IMR-90 (cell line): ENCODE measurements at regions not wholly inside any gene's neighbourhood (a gene's known extent, or its start where the extent isn't known, plus 50 kb on each side); places are given as distances from the start of the nearest gene placed in this dataset.

Source experiments
- ATAC-seq: fragments of 200-7000 bp; cut with Tn5 transposase; 2 replicates; pipeline ENCODE4 v1.9.1; 2020; ENCODE audit warnings: low read depth, mild to moderate bottlenecking, moderate library complexity
- BruUV-seq: library from RNA; stranded (reverse); fragments of 400-500 nt; replicated peaks from 2 replicates; lab custom pipeline; 2021; lab: Mats Ljungman, UMichigan
- CTCF ChIA-PET: fragments of 300-600 bp; formaldehyde crosslinking; extraction: SDS; loops from one replicate; lab custom pipeline; 2021; ENCODE audit warnings: antibody characterized with exemption; lab: Yijun Ruan, JAX
- POLR2A ChIA-PET: fragments of 300-600 bp; sonication (Branson Sonifier 250); formaldehyde crosslinking; loops from one replicate; lab custom pipeline; 2022; ENCODE audit warnings: antibody characterized with exemption; ENCODE audit not compliant: unreplicated experiment; lab: Charles Lee
- DNase-seq: peaks from one replicate; pipeline ENCODE4 v3.0.0; 2013
- H2AFZ ChIP-seq: replicated peaks from 2 replicates; pipeline ENCODE3; 2013; ENCODE audit warnings: low read length, mild to moderate bottlenecking; ENCODE audit not compliant: poor library complexity
- H2AK5ac ChIP-seq: 2 replicates; pipeline ENCODE4 v1.6.1; 2013; ENCODE audit warnings: low read depth, low read length, inconsistent platforms
- H2AK9ac ChIP-seq: replicated peaks from 2 replicates; pipeline ENCODE3; 2013; ENCODE audit warnings: mild to moderate bottlenecking, low read depth, low read length, moderate library complexity; ENCODE audit not compliant: poor library complexity
- H2BK120ac ChIP-seq: 2 replicates; pipeline ENCODE4 v1.6.1; 2013; ENCODE audit warnings: low read depth, low read length, inconsistent platforms
- H2BK15ac ChIP-seq: 3 replicates; pipeline ENCODE4 v1.6.1; 2013; ENCODE audit warnings: low read depth, low read length, inconsistent platforms
- H2BK20ac ChIP-seq: 2 replicates; pipeline ENCODE4 v1.6.1; 2013; ENCODE audit warnings: low read depth, mild to moderate bottlenecking, inconsistent platforms, low read length, moderate library complexity
- H2BK5ac ChIP-seq: 2 replicates; pipeline ENCODE4 v1.6.1; 2013; ENCODE audit warnings: mild to moderate bottlenecking, low read depth, low read length, inconsistent platforms; ENCODE audit not compliant: poor library complexity, severe bottlenecking
- H3K14ac ChIP-seq: replicated peaks from 2 replicates; pipeline ENCODE4 v1.6.1; 2013; ENCODE audit warnings: low read depth, low read length, inconsistent platforms
- H3K18ac ChIP-seq: 2 replicates; pipeline ENCODE4 v1.6.1; 2013; ENCODE audit warnings: low read depth, low read length, control low read depth
- H3K23ac ChIP-seq: 2 replicates; pipeline ENCODE4 v1.6.1; 2013; ENCODE audit warnings: low read depth, low read length, inconsistent platforms
- H3K27ac ChIP-seq: 2 replicates; pipeline ENCODE4 v1.5.1; 2013; ENCODE audit warnings: mild to moderate bottlenecking, control low read depth, low read length; ENCODE audit not compliant: insufficient read depth
- H3K27me3 ChIP-seq: 2 replicates; pipeline ENCODE4 v1.6.1; 2013; ENCODE audit warnings: low read length; ENCODE audit not compliant: control insufficient read depth, insufficient read depth
- H3K36me3 ChIP-seq: 2 replicates; pipeline ENCODE4 v1.6.1; 2013; ENCODE audit warnings: low read length, mixed read lengths; ENCODE audit not compliant: control insufficient read depth, insufficient read depth
- H3K4ac ChIP-seq: 2 replicates; pipeline ENCODE4 v1.6.1; 2013; ENCODE audit warnings: low read depth, low read length, inconsistent platforms
- H3K4me1 ChIP-seq: 2 replicates; pipeline ENCODE4 v1.6.1; 2013; ENCODE audit warnings: low read length, mixed read lengths; ENCODE audit not compliant: control insufficient read depth, insufficient read depth
- H3K4me2 ChIP-seq: 2 replicates; pipeline ENCODE4 v1.6.1; 2013; ENCODE audit warnings: low read depth, mild to moderate bottlenecking, control low read depth, low read length, moderate library complexity
- H3K4me3 ChIP-seq: 2 replicates; pipeline ENCODE4 v1.5.1; 2013; ENCODE audit warnings: low read depth, mild to moderate bottlenecking, control low read depth, low read length, moderate library complexity; ENCODE audit not compliant: insufficient read depth
- H3K56ac ChIP-seq: 2 replicates; pipeline ENCODE4 v1.6.1; 2013; ENCODE audit warnings: low read length, inconsistent platforms; ENCODE audit not compliant: insufficient read depth; ENCODE audit errors: extremely low read depth
- H3K79me1 ChIP-seq, 2 experiments: 2 replicates each; pipeline ENCODE4 v1.6.1; 2013; ENCODE audit warnings: low read length in 2 of 2, inconsistent platforms in 1 of 2, low read depth in 1 of 2
- H3K9ac ChIP-seq: 2 replicates; pipeline ENCODE4 v1.6.1; 2013; ENCODE audit warnings: low read depth, low read length, control low read depth
- H3K9me1 ChIP-seq: 2 replicates; pipeline ENCODE4 v1.6.1; 2013; ENCODE audit warnings: low read length, inconsistent platforms; ENCODE audit not compliant: insufficient read depth
- H3K9me3 ChIP-seq: 2 replicates; pipeline ENCODE4 v1.6.1; 2013; ENCODE audit warnings: low read length; ENCODE audit not compliant: control insufficient read depth, insufficient read depth
- H4K20me1 ChIP-seq: 2 replicates; pipeline ENCODE4 v1.6.1; 2013; ENCODE audit warnings: low read length, inconsistent platforms; ENCODE audit not compliant: insufficient read depth
- H4K5ac ChIP-seq: 2 replicates; pipeline ENCODE4 v1.6.1; 2013; ENCODE audit warnings: mild to moderate bottlenecking, low read depth, low read length, control low read depth
- H4K8ac ChIP-seq, 2 experiments: 2 replicates each; pipeline ENCODE4 v1.6.1; 2013; ENCODE audit warnings: low read depth in 2 of 2, low read length in 2 of 2, control low read depth in 1 of 2, inconsistent platforms in 1 of 2
- H4K91ac ChIP-seq: 2 replicates; pipeline ENCODE4 v1.6.1; 2013; ENCODE audit warnings: low read depth, low read length, inconsistent platforms; ENCODE audit not compliant: insufficient read depth
- BHLHE40 ChIP-seq: fragments of 150-350 bp; IDR thresholded peaks from 2 replicates; pipeline ENCODE4 v1.6.1; 2016; ENCODE audit warnings: mild to moderate bottlenecking, low read depth, low read length
- CEBPB ChIP-seq: IDR thresholded peaks from 2 replicates; pipeline ENCODE4 v1.6.1; 2012; ENCODE audit warnings: low read depth, low read length, improper control_type of control experiment
- CHD1 ChIP-seq: IDR thresholded peaks from 2 replicates; pipeline ENCODE4 v1.6.1; 2012; ENCODE audit warnings: low read depth, low read length, improper control_type of control experiment
- CTCF ChIP-seq: conservative IDR thresholded peaks from 2 replicates; pipeline ENCODE4 v1.5.1; 2012; ENCODE audit warnings: mild to moderate bottlenecking, low read depth, low read length, improper control_type of control experiment
- ELK1 ChIP-seq: fragments of 150-350 bp; IDR thresholded peaks from 2 replicates; pipeline ENCODE4 v1.6.1; 2016; ENCODE audit warnings: low read depth, mild to moderate bottlenecking, low read length, moderate library complexity, borderline replicate concordance
- FOS ChIP-seq: fragments of 150-350 bp; IDR thresholded peaks from 2 replicates; pipeline ENCODE4 v1.6.1; 2016; ENCODE audit warnings: low read depth, low read length
- MAFK ChIP-seq: IDR thresholded peaks from 2 replicates; pipeline ENCODE4 v1.6.1; 2012; ENCODE audit warnings: low read depth, low read length, improper control_type of control experiment
- MAZ ChIP-seq: IDR thresholded peaks from 2 replicates; pipeline ENCODE4 v1.6.1; 2012; ENCODE audit warnings: low read depth, mild to moderate bottlenecking, low read length, improper control_type of control experiment, moderate library complexity, borderline replicate concordance
- MXI1 ChIP-seq: IDR thresholded peaks from 2 replicates; pipeline ENCODE4 v1.6.1; 2012; ENCODE audit warnings: low read depth, mild to moderate bottlenecking, low read length, moderate library complexity, borderline replicate concordance
- NFE2L2 ChIP-seq: fragments of 150-350 bp; IDR thresholded peaks from 2 replicates; pipeline ENCODE4 v1.6.1; 2016; ENCODE audit warnings: low read depth, mild to moderate bottlenecking, low read length
- POLR2A ChIP-seq: IDR thresholded peaks from 2 replicates; pipeline ENCODE4 v1.6.1; 2012; ENCODE audit warnings: mild to moderate bottlenecking, low read depth, low read length
- RAD21 ChIP-seq: IDR thresholded peaks from 2 replicates; pipeline ENCODE4 v1.6.1; 2012; ENCODE audit warnings: low read length, improper control_type of control experiment
- RCOR1 ChIP-seq: IDR thresholded peaks from 2 replicates; pipeline ENCODE4 v1.6.1; 2012; ENCODE audit warnings: mild to moderate bottlenecking, low read length, improper control_type of control experiment; ENCODE audit not compliant: insufficient replicate concordance
- RFX5 ChIP-seq: IDR thresholded peaks from 2 replicates; pipeline ENCODE4 v1.8.0; 2012; ENCODE audit warnings: low read depth, mild to moderate bottlenecking, low read length, moderate library complexity
- SMC3 ChIP-seq: fragments of 150-350 bp; IDR thresholded peaks from 2 replicates; pipeline ENCODE4 v1.6.1; 2016; ENCODE audit warnings: low read depth, mild to moderate bottlenecking, antibody characterized with exemption, low read length, moderate library complexity
- USF2 ChIP-seq: fragments of 150-350 bp; IDR thresholded peaks from 2 replicates; pipeline ENCODE4 v1.6.1; 2017; ENCODE audit warnings: mild to moderate bottlenecking, antibody characterized with exemption, low read length, low read depth
- WGBS, 2 experiments: methylation state at CpG; one replicate each; pipeline versions ENCODE4 v1.1.5 to v1.1.7; 2013; ENCODE audit warnings: missing lambda C conversion rate in 2 of 2; ENCODE audit not compliant: insufficient read length in 1 of 2; ENCODE audit errors: extremely low coverage in 2 of 2; 5-methylcytosine and 5-hydroxymethylcytosine counted together
- dilution Hi-C: fragments of 300-500 bp; cut with HindIII; formaldehyde crosslinking; loops from one replicate; pipeline ENCODE4 v1.14.3; 2018; ENCODE audit warnings: low sequenced_read_pairs; ENCODE audit not compliant: unreplicated experiment
- in situ Hi-C: fragments of 300-500 bp; cut with MboI; formaldehyde crosslinking; loops from 3 replicates; pipeline ENCODE4 v1.14.3; 2019; ENCODE audit warnings: low sequenced_read_pairs, inconsistent platforms, mixed read lengths
- intact Hi-C: fragments of 100-400 bp; cut with micrococcal nuclease; formaldehyde crosslinking; loops from 2 replicates; pipeline ENCODE4 v1.10.0; 2022

GRCh38 chr1:101723415-101723814 is 273.3 kb downstream of the OLFM3 start:
- H3K9ac ChIP-seq = no peak overlapping the region
- dilution Hi-C loops = no loop called here
- no peaks in the 10 kb centered on the region for H3K79me1 ChIP-seq
- no peak overlapping the region for H2BK120ac ChIP-seq
- H2AK9ac ChIP-seq = no peak overlapping the region
- H2AK5ac ChIP-seq = no peak overlapping the region
- H3K14ac ChIP-seq = no peak overlapping the region
- no peak overlapping the region for H3K27ac ChIP-seq
- DNase-seq (no peak), ATAC-seq (no peak)
- H4K20me1 ChIP-seq = no peaks in the 10 kb centered on the region
- no peak overlapping the region for H2BK15ac ChIP-seq
- no peak overlapping the region for H3K4ac ChIP-seq
- no peaks in the 10 kb centered on the region for H3K27me3 ChIP-seq
- no peak overlapping the region for H4K91ac ChIP-seq
- no peak overlapping the region for H2BK5ac ChIP-seq
- H2BK20ac ChIP-seq = no peak overlapping the region
- ChIA-PET POLR2A (no interaction called here), CTCF (no interaction called here)
- H3K56ac ChIP-seq = no peak overlapping the region
- no peak overlapping the region for H3K4me2 ChIP-seq
- no peak overlapping the region for H3K23ac ChIP-seq
- H3K4me1 ChIP-seq = no peaks in the 10 kb centered on the region
- no peaks in the 10 kb centered on the region for H3K9me1 ChIP-seq
- no peak overlapping the region for H2AFZ ChIP-seq
- no peaks in the 10 kb centered on the region for H3K36me3 ChIP-seq
- H3K18ac ChIP-seq = no peak overlapping the region
- intact Hi-C loops = no loop called here
- BruUV-seq = no TSS peak
- H4K8ac ChIP-seq = no peak overlapping the region
- no peak overlapping the region for H3K4me3 ChIP-seq
- in situ Hi-C loops = no loop called here
- TF ChIP-seq BHLHE40 (no peak), RAD21 (no peak), MXI1 (no peak), FOS (no peak), RCOR1 (no peak), POLR2A (no peak), MAZ (no peak), NFE2L2 (no peak), RFX5 (no peak), CTCF (no peak), USF2 (no peak), ELK1 (no peak), SMC3 (no peak), MAFK (no peak), CHD1 (no peak), CEBPB (no peak)
- no CpG with 5 or more reads among the region's 4 CpGs for WGBS, 2 experiments
- no peak overlapping the region for H4K5ac ChIP-seq
- H3K9me3 ChIP-seq = no peaks in the 10 kb centered on the region
